ENCODE measurements at regions not wholly inside any gene's neighbourhood (a gene's known extent, or its start where the extent isn't known, plus 50 kb on each side); places are given as distances from the start of the nearest gene placed in this dataset.
A peak's percentile ranks its signal among the peaks of the same experiment; 100 is the strongest.

GRCh38 chr15:93515256-93516051 lies 426.4 kb upstream of the RGMA start:
- peak overlapping the region in 1 of 2 donors; percentile 57 for H3K27ac ChIP-seq
- DNase-seq: peak; percentile 67 to 71

GRCh38 chr15:93506646-93507045 lies 417.6 kb upstream of the RGMA start:
- Histone ChIP-seq H3K27ac (no peak overlapping the region), H3K4me3 (no peak overlapping the region), H3K36me3 (no peaks in the 10 kb centered on the region), H3K4me1 (no peaks in the 10 kb centered on the region), H3K9me3 (no peaks in the 10 kb centered on the region), H3K27me3 (no peaks in the 10 kb centered on the region)
- TF ChIP-seq CTCF (IDR thresholded peaks at IDR 0.05): no peak
- no peak for TF ChIP-seq POLR2A (IDR thresholded peaks at IDR 0.05)
- intact Hi-C loops (cut with DNase I; ENCODE audit: low total_unique reads): no loop called here
- no peak for DNase-seq

More at GRCh38 chr15:93515256-93516051, 426.4 kb upstream of the RGMA start:
- intact Hi-C loops (cut with DNase I; ENCODE audit: low total_unique reads): no loop called here
- TF ChIP-seq CTCF (IDR thresholded peaks at IDR 0.05) (peak in 1 of 4 experiments; percentile 30), POLR2A (IDR thresholded peaks at IDR 0.05) (no peak)
- Histone ChIP-seq H3K27me3 (no peaks in the 10 kb centered on the region), H3K4me1 (no peaks in the 10 kb centered on the region), H3K36me3 (no peaks in the 10 kb centered on the region), H3K9me3 (no peaks in the 10 kb centered on the region), H3K4me3 (no peak overlapping the region)

GRCh38 chr15:93505506-93505905 lies 416.5 kb upstream of the RGMA start:
- no peak for TF ChIP-seq POLR2A (IDR thresholded peaks at IDR 0.05)
- no peak for TF ChIP-seq CTCF (IDR thresholded peaks at IDR 0.05)
- no peaks in the 10 kb centered on the region for H3K4me1 ChIP-seq
- H3K4me3 ChIP-seq: no peak overlapping the region
- no peaks in the 10 kb centered on the region for H3K36me3 ChIP-seq
- no peaks in the 10 kb centered on the region for H3K9me3 ChIP-seq
- no peaks in the 10 kb centered on the region for H3K27me3 ChIP-seq
- H3K27ac ChIP-seq: no peak overlapping the region
- no peak for DNase-seq
- intact Hi-C loops (cut with DNase I; ENCODE audit: low total_unique reads): no loop called here

GRCh38 chr15:93501946-93502345 lies 412.9 kb upstream of the RGMA start:
- Histone ChIP-seq H3K9me3 (no peaks in the 10 kb centered on the region), H3K36me3 (no peaks in the 10 kb centered on the region), H3K27ac (no peak overlapping the region), H3K27me3 (no peaks in the 10 kb centered on the region), H3K4me1 (no peaks in the 10 kb centered on the region), H3K4me3 (no peak overlapping the region)
- DNase-seq: no peak
- no peak for TF ChIP-seq POLR2A (IDR thresholded peaks at IDR 0.05)
- no peak for TF ChIP-seq CTCF (IDR thresholded peaks at IDR 0.05)
- intact Hi-C loops (cut with DNase I; ENCODE audit: low total_unique reads): no loop called here

- H3K9me3 ChIP-seq: no peaks in the 10 kb centered on the region
- no peaks in the 10 kb centered on the region for H3K36me3 ChIP-seq
- no peak overlapping the region for H3K27ac ChIP-seq
- no peak overlapping the region for H3K4me3 ChIP-seq
- intact Hi-C loops (cut with DNase I; ENCODE audit: low total_unique reads): no loop called here
- no peaks in the 10 kb centered on the region for H3K4me1 ChIP-seq
- no peak for DNase-seq
- TF ChIP-seq POLR2A (IDR thresholded peaks at IDR 0.05) (no peak), CTCF (IDR thresholded peaks at IDR 0.05) (no peak)
- no peaks in the 10 kb centered on the region for H3K27me3 ChIP-seq
These were observed 411.1 kb upstream of the RGMA start for GRCh38 chr15:93500155-93500554.

Data from uterus (tissue), 3 donors.